ENCODE measurements at regions not wholly inside any gene's neighbourhood (a gene's known extent, or its start where the extent isn't known, plus 50 kb on each side); places are given as distances from the start of the nearest gene placed in this dataset.

GRCh38 chr4:124970011-124970410 is 257.5 kb upstream of the ANKRD50 start:
- TF ChIP-seq CTCF (IDR thresholded peaks at IDR 0.05; ENCODE audit: low read length) (no peak), EZH2 (IDR thresholded peaks at IDR 0.05; ENCODE audit: borderline replicate concordance, low read length) (no peak)

Data from OCI-LY1 (cell line).